ENCODE measurements at regions not wholly inside any gene's neighbourhood (a gene's known extent, or its start where the extent isn't known, plus 50 kb on each side); places are given as distances from the start of the nearest gene placed in this dataset.

- Histone ChIP-seq H3K36me3 (ENCODE audit: insufficient read depth, low read length) (no peaks in the 10 kb centered on the region), H3K9ac (ENCODE audit: insufficient read length) (no peak overlapping the region), H3K27ac (no peak overlapping the region), H3K9me3 (ENCODE audit: low read depth, low read length) (no peaks in the 10 kb centered on the region), H3K4me3 (no peak overlapping the region)
- DNase-seq (ENCODE audit: low read depth, low spot score): no peak
- TF ChIP-seq EZH2 (IDR thresholded peaks at IDR 0.05) (no peak), FOXP2 (optimal IDR thresholded peaks at IDR 0.05; ENCODE audit: control extremely low read depth, extremely low read length, insufficient read depth) (no peak), POLR2AphosphoS5 (IDR thresholded peaks at IDR 0.05; ENCODE audit: borderline replicate concordance, low read depth, low read length) (no peak)
These were observed 131.2 kb downstream of the MPP7 start for GRCh38 chr10:28171468-28172222.

DNA sequence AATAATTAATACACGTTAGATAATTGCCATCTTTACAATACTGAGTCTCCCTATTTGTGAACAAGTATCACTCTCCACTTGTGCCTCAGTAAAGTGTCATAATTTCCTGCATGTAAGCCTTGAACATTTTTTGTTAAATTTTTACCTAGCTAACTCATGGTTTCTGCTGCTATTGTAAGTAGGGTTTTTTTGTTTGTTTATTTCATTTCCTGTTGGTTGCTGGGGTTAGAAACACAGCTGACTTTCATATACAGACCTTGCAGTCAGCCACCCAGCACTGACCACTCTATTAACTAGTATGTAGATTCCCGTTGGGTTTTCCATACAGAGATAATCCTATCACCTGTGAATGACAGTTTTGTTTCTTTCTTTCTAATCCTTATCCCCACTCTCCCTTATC is 133.3 kb downstream of the MPP7 start:
- DNase-seq (ENCODE audit: low read depth, low spot score): no peak
- no peaks in the 10 kb centered on the region for H3K9me3 ChIP-seq (ENCODE audit: low read depth, low read length)

GRCh38 chr10:28160866-28161405 is 141.9 kb downstream of the MPP7 start:
- H3K9ac ChIP-seq (ENCODE audit: insufficient read length): no peak overlapping the region
- TF ChIP-seq EZH2 (IDR thresholded peaks at IDR 0.05): no peak
- TF ChIP-seq POLR2AphosphoS5 (IDR thresholded peaks at IDR 0.05; ENCODE audit: borderline replicate concordance, low read depth, low read length): no peak
- no peak for TF ChIP-seq FOXP2 (optimal IDR thresholded peaks at IDR 0.05; ENCODE audit: control extremely low read depth, extremely low read length, insufficient read depth)
- H3K4me3 ChIP-seq: peak overlapping the region; percentile 7; the same call in 1 of the 2 replicates
- no peak for DNase-seq (ENCODE audit: low read depth, low spot score)
- H3K36me3 ChIP-seq (ENCODE audit: insufficient read depth, low read length): no peaks in the 10 kb centered on the region
- no peaks in the 10 kb centered on the region for H3K9me3 ChIP-seq (ENCODE audit: low read depth, low read length)
- peak overlapping the region; percentile 50; the same call in 1 of the 2 replicates for H3K27ac ChIP-seq

More for the DNA sequence above, 133.3 kb downstream of the MPP7 start:
- no peak for TF ChIP-seq EZH2 (IDR thresholded peaks at IDR 0.05)
- no peak for TF ChIP-seq FOXP2 (optimal IDR thresholded peaks at IDR 0.05; ENCODE audit: control extremely low read depth, extremely low read length, insufficient read depth)
- TF ChIP-seq POLR2AphosphoS5 (IDR thresholded peaks at IDR 0.05; ENCODE audit: borderline replicate concordance, low read depth, low read length): no peak
- Histone ChIP-seq H3K4me3 (no peak overlapping the region), H3K9ac (ENCODE audit: insufficient read length) (no peak overlapping the region), H3K27ac (no peak overlapping the region), H3K36me3 (ENCODE audit: insufficient read depth, low read length) (no peaks in the 10 kb centered on the region)

DNA sequence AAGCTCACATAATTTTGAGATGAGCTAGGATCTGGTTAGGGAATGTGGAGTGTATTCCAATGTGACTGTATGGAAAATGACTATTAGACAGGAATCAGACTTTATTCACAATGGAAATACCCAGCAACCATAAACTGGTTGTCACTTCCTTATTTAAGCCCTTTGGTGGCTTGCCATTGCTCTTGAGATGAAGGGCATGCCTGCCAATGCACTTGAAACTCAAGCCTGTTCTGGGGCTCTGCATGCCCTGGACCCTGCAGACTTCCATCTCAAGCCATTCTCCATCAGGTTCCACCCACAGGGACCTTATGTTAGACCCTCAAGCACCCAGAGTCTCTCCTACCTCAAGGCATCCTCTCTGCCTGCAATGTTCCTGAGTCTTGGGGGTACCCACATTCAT is 145.5 kb downstream of the MPP7 start:
- TF ChIP-seq EZH2 (IDR thresholded peaks at IDR 0.05) (no peak), POLR2AphosphoS5 (IDR thresholded peaks at IDR 0.05; ENCODE audit: borderline replicate concordance, low read depth, low read length) (no peak), FOXP2 (optimal IDR thresholded peaks at IDR 0.05; ENCODE audit: control extremely low read depth, extremely low read length, insufficient read depth) (no peak)
- Histone ChIP-seq H3K9ac (ENCODE audit: insufficient read length) (no peak overlapping the region), H3K36me3 (ENCODE audit: insufficient read depth, low read length) (no peaks in the 10 kb centered on the region), H3K4me3 (no peak overlapping the region), H3K9me3 (ENCODE audit: low read depth, low read length) (no peaks in the 10 kb centered on the region), H3K27ac (no peak overlapping the region)
- no peak for DNase-seq (ENCODE audit: low read depth, low spot score)

DNA sequence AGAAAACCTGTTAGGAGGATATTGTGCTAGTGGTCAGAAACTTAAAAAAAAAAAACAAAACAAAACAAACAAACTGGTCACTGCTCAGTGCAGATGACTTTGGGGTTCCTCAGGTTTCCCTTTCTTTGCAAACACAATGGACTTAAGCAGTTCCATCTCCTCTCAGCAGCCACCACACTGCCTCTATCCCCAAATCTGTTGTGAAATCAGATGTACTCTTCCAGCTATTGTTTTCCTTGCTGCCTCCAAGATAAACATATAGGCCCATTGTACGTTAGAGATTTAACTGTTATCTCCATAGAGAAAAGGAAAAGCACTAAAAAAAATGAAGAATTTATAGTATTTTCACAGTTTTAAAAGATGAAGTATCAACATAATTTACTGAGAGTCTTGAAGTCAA is 147.1 kb downstream of the MPP7 start:
- H3K9ac ChIP-seq (ENCODE audit: insufficient read length): no peak overlapping the region
- H3K4me3 ChIP-seq: no peak overlapping the region
- no peaks in the 10 kb centered on the region for H3K9me3 ChIP-seq (ENCODE audit: low read depth, low read length)
- no peak for DNase-seq (ENCODE audit: low read depth, low spot score)
- no peaks in the 10 kb centered on the region for H3K36me3 ChIP-seq (ENCODE audit: insufficient read depth, low read length)
- no peak overlapping the region for H3K27ac ChIP-seq
- TF ChIP-seq POLR2AphosphoS5 (IDR thresholded peaks at IDR 0.05; ENCODE audit: borderline replicate concordance, low read depth, low read length): no peak
- TF ChIP-seq EZH2 (IDR thresholded peaks at IDR 0.05): no peak
- TF ChIP-seq FOXP2 (optimal IDR thresholded peaks at IDR 0.05; ENCODE audit: control extremely low read depth, extremely low read length, insufficient read depth): no peak

- Histone ChIP-seq H3K4me3 (no peak overlapping the region), H3K9me3 (ENCODE audit: low read depth, low read length) (no peaks in the 10 kb centered on the region), H3K9ac (ENCODE audit: insufficient read length) (no peak overlapping the region), H3K27ac (no peak overlapping the region), H3K36me3 (ENCODE audit: insufficient read depth, low read length) (no peaks in the 10 kb centered on the region)
- TF ChIP-seq EZH2 (IDR thresholded peaks at IDR 0.05) (no peak), POLR2AphosphoS5 (IDR thresholded peaks at IDR 0.05; ENCODE audit: borderline replicate concordance, low read depth, low read length) (no peak), FOXP2 (optimal IDR thresholded peaks at IDR 0.05; ENCODE audit: control extremely low read depth, extremely low read length, insufficient read depth) (no peak)
- DNase-seq (ENCODE audit: low read depth, low spot score): no peak
These were observed 151.2 kb downstream of the MPP7 start for GRCh38 chr10:28151636-28152035.

DNA sequence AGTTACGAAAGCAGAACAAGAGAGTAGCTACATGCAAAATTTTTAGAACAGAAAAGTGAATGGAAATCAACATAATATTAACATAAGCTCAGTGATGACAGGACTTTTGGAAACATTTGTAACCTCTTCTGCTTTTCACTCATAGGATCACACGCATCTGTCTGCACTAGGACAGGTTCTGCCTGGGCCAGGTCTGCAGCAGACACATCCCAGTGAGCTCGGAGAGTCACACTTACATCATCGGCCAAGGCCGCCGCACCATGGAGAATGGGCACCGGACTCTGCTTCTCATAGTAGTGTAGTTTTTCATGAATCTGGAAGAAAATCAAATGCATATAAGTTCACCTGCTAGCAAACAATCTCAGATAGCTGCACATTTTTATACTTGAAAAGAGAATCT is 150.9 kb upstream of the ODAD2 start:
- H3K27ac ChIP-seq: no peak overlapping the region
- DNase-seq (ENCODE audit: low read depth, low spot score): no peak
- no peak overlapping the region for H3K4me3 ChIP-seq
- H3K9ac ChIP-seq (ENCODE audit: insufficient read length): no peak overlapping the region
- no peaks in the 10 kb centered on the region for H3K36me3 ChIP-seq (ENCODE audit: insufficient read depth, low read length)
- no peaks in the 10 kb centered on the region for H3K9me3 ChIP-seq (ENCODE audit: low read depth, low read length)
- no peak for TF ChIP-seq POLR2AphosphoS5 (IDR thresholded peaks at IDR 0.05; ENCODE audit: borderline replicate concordance, low read depth, low read length)
- TF ChIP-seq EZH2 (IDR thresholded peaks at IDR 0.05): no peak
- no peak for TF ChIP-seq FOXP2 (optimal IDR thresholded peaks at IDR 0.05; ENCODE audit: control extremely low read depth, extremely low read length, insufficient read depth)

DNA sequence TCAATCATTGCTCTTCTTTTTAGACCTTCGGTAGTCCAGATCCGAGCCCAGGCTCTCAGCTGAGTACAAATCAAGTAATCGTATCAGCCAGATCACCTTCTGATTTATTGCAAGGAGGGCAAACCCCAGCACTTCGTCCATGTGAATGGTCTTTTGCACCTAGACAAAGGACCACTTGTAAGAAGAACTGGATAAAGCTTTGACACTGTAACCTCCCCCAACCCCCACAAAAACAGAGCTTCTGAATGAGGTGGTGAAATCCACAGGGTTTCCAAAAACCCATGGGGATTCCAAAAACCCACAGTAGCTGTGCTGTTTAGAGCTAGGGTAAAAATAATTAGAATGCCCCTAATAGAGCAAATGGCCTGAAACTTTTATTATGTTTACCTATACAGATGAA is 148.8 kb upstream of the ODAD2 start:
- Histone ChIP-seq H3K9me3 (ENCODE audit: low read depth, low read length) (no peaks in the 10 kb centered on the region), H3K9ac (ENCODE audit: insufficient read length) (no peak overlapping the region), H3K36me3 (ENCODE audit: insufficient read depth, low read length) (no peaks in the 10 kb centered on the region), H3K27ac (no peak overlapping the region), H3K4me3 (no peak overlapping the region)
- TF ChIP-seq FOXP2 (optimal IDR thresholded peaks at IDR 0.05; ENCODE audit: control extremely low read depth, extremely low read length, insufficient read depth) (no peak), EZH2 (IDR thresholded peaks at IDR 0.05) (no peak), POLR2AphosphoS5 (IDR thresholded peaks at IDR 0.05; ENCODE audit: borderline replicate concordance, low read depth, low read length) (no peak)
- no peak for DNase-seq (ENCODE audit: low read depth, low spot score)

All from SK-N-MC (cell line).